Skeletal muscle satellite cell (primary cell): ENCODE measurements at regions not wholly inside any gene's neighbourhood (a gene's known extent, or its start where the extent isn't known, plus 50 kb on each side); places are given as distances from the start of the nearest gene placed in this dataset.
"Not testable (repeated sequence)": the region's sequence is repeated elsewhere in the genome, so short reads cannot be mapped to it uniquely, and the experiment has no call there.

Experiments
- H3K27me3 ChIP-seq: 2 replicates; pipeline ENCODE4 v1.7.0; 2013; ENCODE audit warnings: low read length; ENCODE audit not compliant: control insufficient read depth, insufficient read depth
- H3K36me3 ChIP-seq: 2 replicates; pipeline ENCODE4 v1.7.0; 2013; ENCODE audit warnings: mild to moderate bottlenecking, control low read depth, low read length; ENCODE audit not compliant: insufficient read depth
- H3K4me1 ChIP-seq: 2 replicates; pipeline ENCODE4 v1.7.0; 2013; ENCODE audit warnings: low read length; ENCODE audit not compliant: control insufficient read depth, insufficient read depth
- H3K4me2 ChIP-seq: 2 replicates; pipeline ENCODE4 v1.7.0; 2013; ENCODE audit warnings: mild to moderate bottlenecking, low read length
- H3K4me3 ChIP-seq: 2 replicates; pipeline ENCODE4 v1.7.0; 2013; ENCODE audit warnings: low read length
- H3K9ac ChIP-seq: 2 replicates; pipeline ENCODE4 v1.7.0; 2013; ENCODE audit warnings: mild to moderate bottlenecking, low read depth, low read length, moderate library complexity
- H3K9me3 ChIP-seq: replicated peaks from 2 replicates; pipeline ENCODE4 v1.7.0; 2013; ENCODE audit warnings: mild to moderate bottlenecking, control low read depth, low read length

DNA sequence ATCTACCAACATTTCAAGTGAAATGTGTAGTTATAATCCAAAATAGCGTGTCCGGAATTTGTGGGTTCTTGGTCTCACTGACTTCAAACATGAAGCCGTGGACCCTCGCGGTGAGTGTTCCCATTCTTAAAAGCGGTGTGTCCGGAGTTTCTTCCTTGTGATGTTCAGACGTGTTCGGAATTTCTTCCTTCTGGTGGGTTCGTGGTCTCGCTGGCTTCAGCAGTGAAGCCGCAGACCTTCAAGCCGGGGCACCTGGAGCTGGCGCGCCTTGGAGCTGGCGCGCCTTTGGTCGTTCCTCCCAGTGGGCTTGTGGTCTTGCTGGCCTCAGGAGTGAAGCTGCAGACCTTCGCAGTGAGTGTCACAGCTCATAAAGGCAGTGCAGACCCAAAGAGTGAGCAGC, 291.5 kb upstream of the EYS start:
- Histone ChIP-seq H3K27me3 (no peaks in the 10 kb centered on the region), H3K9me3 (no peaks in the 10 kb centered on the region), H3K4me2 (no peak overlapping the region), H3K4me3 (no peak overlapping the region), H3K36me3 (no peaks in the 10 kb centered on the region), H3K4me1 (no peaks in the 10 kb centered on the region), H3K9ac (no peak overlapping the region)

DNA sequence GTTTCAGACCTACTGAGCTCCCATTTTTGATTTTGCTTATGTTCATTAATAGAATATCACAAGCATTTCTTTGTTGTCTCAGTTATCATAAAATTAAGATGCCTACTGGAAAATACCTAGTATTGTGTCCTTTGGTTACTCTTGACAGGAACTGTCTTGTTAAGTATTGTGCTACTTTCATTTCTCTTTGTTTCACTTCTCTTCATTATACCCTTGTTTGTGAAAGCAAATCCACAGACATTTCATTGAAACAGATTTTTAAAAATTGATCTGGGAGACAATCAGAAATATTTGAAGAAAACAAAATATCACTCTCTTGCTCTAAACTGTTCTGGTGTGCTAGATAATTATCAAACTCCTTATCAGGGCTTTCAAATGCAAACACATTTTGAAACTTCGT, 290.5 kb upstream of the EYS start:
- H3K9me3 ChIP-seq, result no peaks in the 10 kb centered on the region
- no peaks in the 10 kb centered on the region for H3K27me3 ChIP-seq
- no peaks in the 10 kb centered on the region for H3K4me1 ChIP-seq
- no peak overlapping the region for H3K4me3 ChIP-seq
- H3K4me2 ChIP-seq, result no peak overlapping the region
- no peaks in the 10 kb centered on the region for H3K36me3 ChIP-seq
- no peak overlapping the region for H3K9ac ChIP-seq

DNA sequence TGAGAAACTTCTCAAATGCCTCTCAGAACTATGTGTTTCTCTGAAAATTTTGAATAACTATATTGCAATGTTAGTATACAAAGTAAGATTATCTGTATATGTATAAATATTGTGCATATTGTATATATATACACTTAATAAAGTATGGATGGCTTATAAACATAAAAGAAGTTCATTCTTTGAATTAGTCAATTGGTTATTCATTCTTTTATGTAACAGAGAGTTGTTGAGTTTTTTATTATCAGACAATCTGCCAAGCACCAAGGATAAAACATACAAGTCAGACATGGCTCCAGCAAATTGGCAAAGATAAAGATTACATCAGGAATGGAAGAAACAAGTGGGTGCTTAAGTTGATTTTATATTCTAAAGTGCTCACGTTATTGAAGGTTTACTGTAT, 289.1 kb upstream of the EYS start:
- H3K9me3 ChIP-seq, result no peaks in the 10 kb centered on the region
- H3K36me3 ChIP-seq, result no peaks in the 10 kb centered on the region
- no peak overlapping the region for H3K9ac ChIP-seq

DNA sequence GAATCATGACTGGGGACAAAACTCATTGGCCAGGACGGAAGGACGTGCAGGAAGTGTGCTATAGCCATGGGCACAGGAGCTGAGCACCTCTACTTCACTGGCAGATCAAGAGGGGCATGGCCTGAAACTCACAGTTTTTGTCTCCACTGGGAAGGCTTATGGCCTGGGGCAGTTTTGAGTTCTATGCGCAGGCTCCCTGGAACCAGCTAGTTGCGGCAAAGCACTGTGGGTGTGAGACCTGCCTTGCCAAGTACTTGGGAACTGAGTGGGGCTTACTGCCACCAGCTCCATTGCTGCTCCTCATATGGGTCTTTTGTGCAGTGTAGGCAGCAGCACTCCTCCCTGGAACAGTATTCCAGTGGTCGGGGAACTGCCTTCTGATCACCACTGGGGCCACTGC, 282.6 kb upstream of the EYS start:
- no peak overlapping the region for H3K4me3 ChIP-seq
- H3K9ac ChIP-seq, result no peak overlapping the region
- H3K9me3 ChIP-seq, result peaks cover 8% of the 10 kb centered on the region
- no peaks in the 10 kb centered on the region for H3K36me3 ChIP-seq
- H3K27me3 ChIP-seq, result no peaks in the 10 kb centered on the region
- no peak overlapping the region for H3K4me2 ChIP-seq
- H3K4me1 ChIP-seq, result no peaks in the 10 kb centered on the region

More for the DNA sequence above, 289.1 kb upstream of the EYS start:
- H3K4me2 ChIP-seq, result no peak overlapping the region
- no peaks in the 10 kb centered on the region for H3K27me3 ChIP-seq
- no peak overlapping the region for H3K4me3 ChIP-seq
- H3K4me1 ChIP-seq, result no peaks in the 10 kb centered on the region

DNA sequence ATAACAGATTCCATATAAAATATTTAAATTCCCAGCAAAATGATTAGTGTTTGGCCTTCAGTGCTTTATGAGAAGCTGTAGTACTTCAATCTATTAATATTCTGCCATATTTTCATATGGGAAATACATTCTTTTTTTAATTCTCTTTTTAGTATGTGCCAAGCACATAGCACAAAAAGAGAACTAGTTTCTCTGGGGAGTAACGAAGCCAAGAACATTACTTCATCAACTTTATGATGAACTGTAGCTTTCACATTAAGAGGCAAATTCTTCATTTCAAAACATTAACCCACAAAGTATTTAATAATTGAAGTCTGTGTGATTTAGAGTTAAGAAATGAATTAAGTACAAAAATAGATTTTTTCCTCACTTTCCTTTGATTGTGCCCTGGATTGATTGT, 281.0 kb upstream of the EYS start:
- Histone ChIP-seq H3K36me3 (no peaks in the 10 kb centered on the region), H3K9ac (no peak overlapping the region), H3K27me3 (no peaks in the 10 kb centered on the region), H3K4me2 (no peak overlapping the region), H3K4me1 (no peaks in the 10 kb centered on the region), H3K4me3 (no peak overlapping the region), H3K9me3 (peaks cover 8% of the 10 kb centered on the region)

DNA sequence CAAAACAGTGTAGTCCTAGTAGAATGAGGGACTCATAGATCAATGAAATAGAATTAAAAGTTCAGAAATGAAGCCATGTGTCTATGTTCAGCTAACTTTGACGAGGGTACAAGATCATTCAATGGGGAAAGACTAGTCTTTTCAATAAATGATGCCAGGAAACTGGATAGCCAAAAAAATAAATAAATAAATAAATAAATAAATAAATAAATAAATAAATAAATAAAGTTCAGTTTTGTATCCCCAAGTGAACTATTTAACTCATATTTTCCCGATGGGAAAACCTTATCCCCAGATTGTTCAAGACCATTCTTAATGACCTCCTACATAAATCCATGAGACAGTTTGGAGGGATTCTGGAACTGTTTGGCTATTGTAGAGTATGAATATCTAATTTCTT, 277.1 kb upstream of the EYS start:
- Histone ChIP-seq H3K9me3 (no peaks in the 10 kb centered on the region), H3K4me3 (no peak overlapping the region), H3K4me2 (no peak overlapping the region), H3K4me1 (no peaks in the 10 kb centered on the region), H3K27me3 (no peaks in the 10 kb centered on the region), H3K36me3 (no peaks in the 10 kb centered on the region), H3K9ac (no peak overlapping the region)

DNA sequence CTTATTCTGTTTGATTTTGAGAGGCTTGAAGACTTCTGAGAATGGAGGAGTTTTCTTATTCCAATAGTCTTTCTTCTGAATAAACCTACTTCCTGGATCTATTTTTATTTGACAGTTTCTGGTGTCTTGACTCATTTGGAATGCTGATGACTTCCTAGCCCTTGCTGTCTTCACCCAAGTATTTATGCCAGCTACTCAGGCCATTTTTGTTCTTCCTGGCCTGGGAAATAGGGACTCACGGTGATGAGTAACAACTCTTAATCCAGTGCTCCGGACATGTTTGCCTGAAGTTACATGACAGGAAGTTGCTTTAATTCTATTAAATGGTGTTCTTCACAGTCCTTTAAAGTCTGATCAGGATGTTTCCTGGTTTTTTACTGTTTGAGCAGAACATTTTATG, 272.1 kb upstream of the EYS start:
- H3K4me2 ChIP-seq, result no peak overlapping the region
- H3K9ac ChIP-seq, result no peak overlapping the region
- H3K36me3 ChIP-seq, result no peaks in the 10 kb centered on the region
- H3K4me1 ChIP-seq, result no peaks in the 10 kb centered on the region
- no peak overlapping the region for H3K4me3 ChIP-seq
- H3K9me3 ChIP-seq, result no peaks in the 10 kb centered on the region
- no peaks in the 10 kb centered on the region for H3K27me3 ChIP-seq

DNA sequence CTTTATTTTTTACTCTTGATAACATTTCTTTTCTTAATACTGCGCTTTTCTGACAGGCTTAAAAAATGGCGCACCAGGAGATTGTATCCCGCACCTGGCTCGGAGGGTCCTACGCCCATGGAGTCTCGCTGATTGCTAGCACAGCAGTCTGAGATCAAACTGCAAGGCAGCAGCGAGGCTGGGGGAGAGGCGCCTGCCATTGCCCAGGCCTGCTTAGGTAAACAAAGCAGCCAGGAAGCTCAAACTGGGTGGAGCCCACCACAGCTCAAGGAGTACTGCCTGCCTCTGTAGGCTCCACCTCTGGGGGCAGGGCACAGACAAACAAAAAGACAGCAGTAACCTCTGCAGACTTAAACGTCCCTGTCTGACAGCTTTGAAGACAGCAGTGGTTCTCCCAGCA, 264.2 kb upstream of the EYS start:
- not testable (repeated sequence) for H3K27me3 ChIP-seq, H3K4me2 ChIP-seq, H3K9me3 ChIP-seq, H3K9ac ChIP-seq, H3K4me3 ChIP-seq, H3K36me3 ChIP-seq, H3K4me1 ChIP-seq

DNA sequence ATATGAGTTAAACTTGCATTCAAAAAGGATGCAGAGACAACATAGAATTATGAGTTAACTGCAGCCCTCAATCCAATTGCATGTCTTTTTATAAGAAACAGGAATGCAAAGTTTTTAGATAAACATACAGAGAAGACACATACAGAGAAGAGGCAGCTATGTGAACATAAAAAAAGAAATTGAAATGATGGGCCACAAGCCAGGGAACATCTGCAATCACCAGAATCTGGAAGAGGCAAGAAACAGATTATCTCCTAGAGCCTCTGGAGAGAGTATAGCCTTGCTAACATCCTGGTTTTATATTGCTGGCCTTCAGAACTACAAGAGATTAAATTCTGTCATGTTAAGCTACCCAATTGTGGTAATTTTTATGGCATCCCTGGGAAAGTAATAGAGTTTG, 257.2 kb upstream of the EYS start:
- H3K36me3 ChIP-seq, result no peaks in the 10 kb centered on the region
- no peak overlapping the region for H3K4me2 ChIP-seq
- no peak overlapping the region for H3K9ac ChIP-seq
- H3K4me1 ChIP-seq, result no peaks in the 10 kb centered on the region
- H3K9me3 ChIP-seq, result no peaks in the 10 kb centered on the region
- H3K4me3 ChIP-seq, result no peak overlapping the region
- no peaks in the 10 kb centered on the region for H3K27me3 ChIP-seq

DNA sequence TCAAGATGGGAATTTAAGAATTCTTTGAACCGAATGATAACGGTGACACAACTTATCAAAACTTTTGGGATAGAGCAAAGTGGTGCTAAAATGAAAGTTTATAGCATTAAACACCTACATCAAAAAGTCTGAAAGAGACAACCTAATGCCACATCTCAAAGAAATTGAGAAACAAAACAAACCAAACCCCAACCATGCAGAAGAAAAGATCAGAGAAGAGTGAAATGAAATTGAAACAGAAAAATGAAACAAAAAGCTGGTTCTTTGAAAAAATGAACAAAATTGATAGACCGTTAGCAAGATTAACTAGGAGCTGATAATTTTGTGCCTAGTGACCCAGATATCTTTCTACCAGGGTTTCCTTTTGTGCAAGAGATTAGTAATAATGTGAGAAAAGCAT, 248.0 kb upstream of the EYS start:
- Histone ChIP-seq H3K4me1 (no peaks in the 10 kb centered on the region), H3K27me3 (no peaks in the 10 kb centered on the region), H3K9me3 (peaks cover 3% of the 10 kb centered on the region), H3K4me3 (no peak overlapping the region), H3K36me3 (no peaks in the 10 kb centered on the region), H3K9ac (no peak overlapping the region), H3K4me2 (no peak overlapping the region)

DNA sequence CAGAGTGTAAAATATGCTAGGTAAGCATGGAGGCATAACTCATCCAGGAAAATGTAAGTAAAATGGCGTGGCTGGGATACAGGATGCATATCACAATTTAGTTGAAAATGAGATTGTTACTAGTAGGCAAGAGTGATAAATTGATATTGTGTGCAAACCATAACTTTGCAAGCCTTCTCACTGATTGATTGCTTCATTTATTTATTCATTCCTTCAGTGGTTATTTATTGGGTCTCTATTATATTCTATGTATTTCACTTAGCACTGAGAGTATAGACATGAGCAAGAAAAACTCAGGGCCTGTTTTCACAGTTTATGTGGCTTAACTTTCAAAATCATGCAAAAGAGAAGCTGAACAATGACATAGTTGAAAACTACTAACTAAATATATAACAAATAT, 241.0 kb upstream of the EYS start:
- Histone ChIP-seq H3K36me3 (no peaks in the 10 kb centered on the region), H3K9me3 (no peaks in the 10 kb centered on the region), H3K4me1 (no peaks in the 10 kb centered on the region), H3K4me3 (no peak overlapping the region), H3K9ac (no peak overlapping the region), H3K4me2 (no peak overlapping the region), H3K27me3 (no peaks in the 10 kb centered on the region)

DNA sequence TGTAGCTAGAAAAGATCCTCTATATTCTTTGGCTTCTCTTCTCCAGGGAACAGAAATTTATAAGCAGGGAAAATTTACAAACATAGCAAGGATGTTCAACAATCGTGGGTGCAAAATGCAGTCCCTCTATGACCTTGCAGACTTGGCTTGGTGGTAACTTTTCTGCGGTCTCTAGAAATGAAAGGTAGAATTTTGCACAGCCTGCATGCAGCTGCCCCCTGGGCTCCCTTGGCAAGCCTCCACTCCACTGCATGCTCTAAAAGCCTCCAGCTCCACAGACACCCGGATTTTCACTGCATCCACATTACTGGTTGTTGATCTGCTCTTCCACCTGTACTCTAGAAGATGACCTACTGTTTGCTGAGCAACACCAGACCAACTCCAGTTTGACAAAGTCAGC, 236.5 kb upstream of the EYS start:
- Histone ChIP-seq H3K36me3 (no peaks in the 10 kb centered on the region), H3K4me1 (no peaks in the 10 kb centered on the region), H3K9me3 (no peaks in the 10 kb centered on the region), H3K4me2 (no peak overlapping the region), H3K4me3 (no peak overlapping the region), H3K9ac (no peak overlapping the region), H3K27me3 (no peaks in the 10 kb centered on the region)

DNA sequence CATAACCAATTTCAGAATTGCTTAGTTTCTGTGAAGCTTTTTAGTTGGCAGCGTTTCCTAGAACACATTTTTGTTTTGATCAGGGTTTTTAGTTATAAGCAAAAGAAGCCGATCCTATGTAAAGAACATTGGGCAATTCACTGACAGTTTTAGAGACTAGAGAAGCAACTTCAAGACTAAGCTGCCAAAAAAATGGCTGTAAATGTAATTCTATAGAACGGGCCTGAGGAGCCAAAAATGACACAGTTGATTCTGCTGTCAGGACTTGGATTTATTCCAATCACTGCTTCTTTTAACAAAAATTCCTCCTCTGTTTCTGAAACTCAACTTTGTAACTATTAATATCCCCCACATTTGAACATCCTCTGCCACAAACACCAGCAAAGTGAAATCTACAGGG, 236.0 kb upstream of the EYS start:
- no peaks in the 10 kb centered on the region for H3K36me3 ChIP-seq
- no peak overlapping the region for H3K9ac ChIP-seq
- no peaks in the 10 kb centered on the region for H3K27me3 ChIP-seq

More for the DNA sequence above, 236.0 kb upstream of the EYS start:
- Histone ChIP-seq H3K4me3 (no peak overlapping the region), H3K4me2 (no peak overlapping the region), H3K9me3 (peaks cover 4% of the 10 kb centered on the region), H3K4me1 (no peaks in the 10 kb centered on the region)
